Liver (tissue), 8 donors: ENCODE measurements at regions not wholly inside any gene's neighbourhood (a gene's known extent, or its start where the extent isn't known, plus 50 kb on each side); places are given as distances from the start of the nearest gene placed in this dataset.

Experiments
- DNase-seq: peaks from one replicate; pipeline ENCODE4 v3.0.0-alpha.2; 2017; ENCODE audit warnings: low spot score
- H3K27ac ChIP-seq, 2 donors: one replicate each; pipeline ENCODE4 v1.7.0; 2013; ENCODE audit warnings: inconsistent platforms in 2 of 2, low read length in 2 of 2, control low read depth in 1 of 2, low read depth in 1 of 2, mild to moderate bottlenecking in 1 of 2
- H3K27me3 ChIP-seq, 4 donors: one replicate each; pipeline versions ENCODE4 v1.6.1 to v1.7.0; 2013; ENCODE audit warnings: low read length in 3 of 4, inconsistent platforms in 1 of 4, mild to moderate bottlenecking in 1 of 4, moderate library complexity in 1 of 4; ENCODE audit not compliant: control insufficient read depth in 4 of 4, insufficient read depth in 4 of 4
- H3K36me3 ChIP-seq, 4 donors: one replicate each; pipeline versions ENCODE4 v1.6.1 to v1.7.0; 2013; ENCODE audit warnings: low read length in 3 of 4, mild to moderate bottlenecking in 3 of 4, low read depth in 1 of 4, moderate library complexity in 1 of 4; ENCODE audit not compliant: control insufficient read depth in 4 of 4, insufficient read depth in 3 of 4
- H3K4me1 ChIP-seq, 4 donors: one replicate each; pipeline versions ENCODE4 v1.6.1 to v1.7.0; 2013; ENCODE audit warnings: low read length in 3 of 4, mild to moderate bottlenecking in 3 of 4, moderate library complexity in 1 of 4; ENCODE audit not compliant: control insufficient read depth in 4 of 4, insufficient read depth in 4 of 4
- H3K4me3 ChIP-seq, 3 donors: one replicate each; pipeline versions ENCODE4 v1.6.1 to v1.7.0; 2013; ENCODE audit warnings: low read length in 3 of 3, control low read depth in 1 of 3, low read depth in 1 of 3, mild to moderate bottlenecking in 1 of 3
- H3K9ac ChIP-seq, 2 donors: one replicate each; pipeline ENCODE4 v1.7.0; 2013; ENCODE audit warnings: low read length in 2 of 2, mild to moderate bottlenecking in 2 of 2, moderate library complexity in 2 of 2, control low read depth in 1 of 2, low read depth in 1 of 2
- H3K9me3 ChIP-seq, 4 donors: one replicate each; pipeline versions ENCODE4 v1.6.1 to v1.7.0; 2013; ENCODE audit warnings: low read length in 3 of 4; ENCODE audit not compliant: control insufficient read depth in 4 of 4
- CTCF ChIP-seq: fragments of 150-350 bp; IDR thresholded peaks from 2 replicates; pipeline ENCODE4 v1.5.1; 2017; ENCODE audit warnings: improper control_type of control experiment, low read depth, low read length; ENCODE audit not compliant: missing input control
- HNF4A ChIP-seq, 2 donors: conservative IDR thresholded peaks; 2 replicates each; pipeline ENCODE4 v1.6.1; 2016; ENCODE audit warnings: antibody characterized with exemption in 2 of 2, mild to moderate bottlenecking in 2 of 2
- HNF4G ChIP-seq: IDR thresholded peaks from 2 replicates; pipeline ENCODE4 v1.6.1; 2016; ENCODE audit warnings: antibody characterized with exemption
- JUND ChIP-seq, 2 donors: IDR thresholded peaks; 2 replicates each; pipeline ENCODE4 v1.6.1; 2016; ENCODE audit warnings: antibody characterized with exemption in 2 of 2
- MAX ChIP-seq: IDR thresholded peaks from 2 replicates; pipeline ENCODE4 v1.6.1; 2016; ENCODE audit warnings: antibody characterized with exemption
- REST ChIP-seq: IDR thresholded peaks from 2 replicates; pipeline ENCODE4 v1.6.1; 2016; ENCODE audit warnings: antibody characterized with exemption, mild to moderate bottlenecking
- RXRA ChIP-seq, 2 donors: IDR thresholded peaks; 2 replicates each; pipeline ENCODE4 v1.6.1; 2017 to 2018; ENCODE audit warnings: antibody characterized with exemption in 2 of 2, mild to moderate bottlenecking in 1 of 2
- SP1 ChIP-seq: IDR thresholded peaks from 2 replicates; pipeline ENCODE4 v1.6.1; 2018; ENCODE audit warnings: antibody characterized with exemption, mild to moderate bottlenecking
- TAF1 ChIP-seq: conservative IDR thresholded peaks from 2 replicates; pipeline ENCODE4 v1.6.1; 2016; ENCODE audit warnings: antibody characterized with exemption, mild to moderate bottlenecking
- YY1 ChIP-seq: IDR thresholded peaks from 2 replicates; pipeline ENCODE4 v1.6.1; 2016; ENCODE audit warnings: antibody characterized with exemption, mild to moderate bottlenecking
- ZBTB33 ChIP-seq: IDR thresholded peaks from 2 replicates; pipeline ENCODE4 v1.6.1; 2016; ENCODE audit warnings: antibody characterized with exemption
- WGBS: extraction: QIAGEN DNeasy Blood & Tissue Kit; methylation state at CpG from one replicate; pipeline ENCODE4 v1.1.7; 2013; 5-methylcytosine and 5-hydroxymethylcytosine counted together
- donor health status: healthy.
- donor health status: healthy.
- donor health status: healthy.
- donor health status: healthy.
- donor health status: healthy.

GRCh38 chr4:138964716-138965426 lies 50.7 kb upstream of the NOCT start:
- no peak overlapping the region for H3K27ac ChIP-seq
- no peaks in the 10 kb centered on the region for H3K27me3 ChIP-seq
- no peak for TF ChIP-seq TAF1
- TF ChIP-seq JUND (IDR thresholded peaks at IDR 0.05) = no peak
- no peak for TF ChIP-seq REST
- TF ChIP-seq HNF4G = no peak
- TF ChIP-seq MAX = no peak
- TF ChIP-seq ZBTB33 = no peak
- no peak for TF ChIP-seq YY1
- TF ChIP-seq SP1 = no peak
- TF ChIP-seq CTCF = no peak
- H3K9ac ChIP-seq = no peak overlapping the region
- 93% methylated on average over 8 of the region's 8 CpGs for WGBS
- no peak overlapping the region for H3K4me3 ChIP-seq
- H3K4me1 ChIP-seq = peaks cover 4 to 22% (median 13%) of the 10 kb centered on the region in 4 donors
- no peaks in the 10 kb centered on the region for H3K36me3 ChIP-seq
- H3K9me3 ChIP-seq = no peaks in the 10 kb centered on the region
- DNase-seq = no peak

- Histone ChIP-seq H3K4me1 (peaks cover 4 to 18% (median 11%) of the 10 kb centered on the region in 4 donors), H3K36me3 (no peaks in the 10 kb centered on the region), H3K4me3 (no peak overlapping the region), H3K9me3 (no peaks in the 10 kb centered on the region), H3K9ac (no peak overlapping the region), H3K27ac (no peak overlapping the region), H3K27me3 (no peaks in the 10 kb centered on the region)
- TF ChIP-seq RXRA (IDR thresholded peaks at IDR 0.05) = no peak
- TF ChIP-seq HNF4A (conservative IDR thresholded peaks at IDR 0.05) = no peak
- no peak for TF ChIP-seq HNF4G
- no peak for TF ChIP-seq CTCF
- TF ChIP-seq ZBTB33 = no peak
- WGBS = 56% methylated on average over 4 of the region's 4 CpGs
- DNase-seq = no peak
These were observed 52.2 kb upstream of the NOCT start for GRCh38 chr4:138963412-138963811.
